ENCODE measurements at regions not wholly inside any gene's neighbourhood (a gene's known extent, or its start where the extent isn't known, plus 50 kb on each side); places are given as distances from the start of the nearest gene placed in this dataset.

GRCh38 chr15:70237626-70238025 is 139.9 kb upstream of the TLE3 start:
- no peak for TF ChIP-seq POLR2AphosphoS5 (IDR thresholded peaks at IDR 0.05; ENCODE audit: low read depth, low read length)
- no peak for TF ChIP-seq POLR2A (IDR thresholded peaks at IDR 0.05; ENCODE audit: low read depth, low read length)
- no peak for TF ChIP-seq SPI1 (IDR thresholded peaks at IDR 0.05; ENCODE audit: low read depth, low read length)
- TF ChIP-seq TAF1 (IDR thresholded peaks at IDR 0.05; ENCODE audit: low read depth, low read length), result no peak
- no peak for TF ChIP-seq POU2F2 (IDR thresholded peaks at IDR 0.05; ENCODE audit: low read depth, low read length)
- TF ChIP-seq PAX5 (IDR thresholded peaks at IDR 0.05; ENCODE audit: insufficient read depth, low read length, severe bottlenecking), result no peak

Measured in GM12891 (cell line).